ENCODE measurements at regions not wholly inside any gene's neighbourhood (a gene's known extent, or its start where the extent isn't known, plus 50 kb on each side); places are given as distances from the start of the nearest gene placed in this dataset.
A peak's percentile ranks its signal among the peaks of the same experiment; 100 is the strongest.

DNA sequence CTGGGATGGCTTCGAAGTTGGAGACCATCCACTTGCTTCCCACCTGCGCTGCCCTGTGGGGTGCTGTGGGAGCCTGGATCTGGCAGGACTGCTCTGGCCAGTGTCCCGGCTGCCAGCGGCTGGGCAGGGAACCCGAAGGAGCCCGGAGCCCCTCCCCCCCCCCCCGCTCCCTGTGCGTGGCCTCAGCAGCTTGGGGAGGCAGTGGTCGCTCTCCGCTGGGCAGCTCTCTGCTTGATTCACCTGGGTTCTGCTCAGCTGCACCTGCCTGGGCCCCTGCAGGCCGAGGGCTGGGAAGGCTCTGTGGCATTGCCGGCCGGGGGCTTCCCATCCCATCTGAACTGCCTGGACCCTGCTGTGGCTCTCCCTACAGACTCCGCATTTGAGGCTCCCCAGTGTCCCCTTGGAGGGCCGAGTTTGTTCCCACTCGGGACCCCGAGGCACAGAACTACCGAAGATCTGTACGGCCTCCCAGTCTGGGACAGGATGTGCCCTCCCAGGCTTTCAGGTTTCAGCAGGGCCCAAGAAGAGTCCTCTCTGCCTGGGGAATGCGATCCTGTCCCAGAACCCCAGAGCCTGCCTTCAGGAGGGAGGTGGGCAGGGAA, 525.1 kb downstream of the TCERG1L start:
- H3K4me3 ChIP-seq (ENCODE audit: insufficient read depth in 1 of 2, low read depth in 1 of 2, low read length in 2 of 2), result no peak overlapping the region
- no peak overlapping the region for H2BK5ac ChIP-seq (ENCODE audit: low read depth, low read length, poor library complexity, severe bottlenecking)
- H3K18ac ChIP-seq (ENCODE audit: low read depth in 1 of 2, low read length in 2 of 2), result no peak overlapping the region
- H3K4me2 ChIP-seq (ENCODE audit: low read length, poor library complexity, severe bottlenecking), result no peak overlapping the region
- no peak overlapping the region for H3K4ac ChIP-seq (ENCODE audit: low read depth in 1 of 2, low read length in 2 of 2)
- H2AK5ac ChIP-seq (ENCODE audit: low read length, severe bottlenecking), result no peak overlapping the region
- no peak overlapping the region for H2BK15ac ChIP-seq (ENCODE audit: low read depth, poor library complexity, severe bottlenecking)
- no peak overlapping the region for H3K14ac ChIP-seq (ENCODE audit: low read length in 2 of 2)
- H2BK120ac ChIP-seq (ENCODE audit: low read depth, low read length), result no peak overlapping the region
- H3K23ac ChIP-seq (ENCODE audit: low read length in 2 of 2), result no peak overlapping the region
- WGBS, result 83% methylated on average over 18 of the region's 20 CpGs
- H2AFZ ChIP-seq (ENCODE audit: low read depth, low read length), result no peak overlapping the region
- H4K8ac ChIP-seq (ENCODE audit: low read length), result no peak overlapping the region
- DNase-seq, result no peak
- no peaks in the 10 kb centered on the region for H3K9me3 ChIP-seq (ENCODE audit: control insufficient read depth, low read length)
- H2BK12ac ChIP-seq (ENCODE audit: low read length in 2 of 2), result no peak overlapping the region
- H4K91ac ChIP-seq (ENCODE audit: low read length), result no peak overlapping the region
- H3K27ac ChIP-seq (ENCODE audit: low read length, poor library complexity, severe bottlenecking), result no peak overlapping the region
- peaks cover 2% of the 10 kb centered on the region for H3K4me1 ChIP-seq (ENCODE audit: control insufficient read depth, insufficient read depth, low read depth, low read length)
- H3K27me3 ChIP-seq (ENCODE audit: control insufficient read depth in 1 of 2, insufficient read depth in 1 of 2, low read length in 2 of 2), result no peaks in the 10 kb centered on the region
- H3K9ac ChIP-seq (ENCODE audit: low read length), result no peak overlapping the region
- no peaks in the 10 kb centered on the region for H3K36me3 ChIP-seq (ENCODE audit: control insufficient read depth in 1 of 2, insufficient read depth in 2 of 2, low read depth in 1 of 2, low read length in 2 of 2)
- H3K79me1 ChIP-seq (replicated peaks; ENCODE audit: low read length, poor library complexity, severe bottlenecking), result no peaks in the 10 kb centered on the region

DNA sequence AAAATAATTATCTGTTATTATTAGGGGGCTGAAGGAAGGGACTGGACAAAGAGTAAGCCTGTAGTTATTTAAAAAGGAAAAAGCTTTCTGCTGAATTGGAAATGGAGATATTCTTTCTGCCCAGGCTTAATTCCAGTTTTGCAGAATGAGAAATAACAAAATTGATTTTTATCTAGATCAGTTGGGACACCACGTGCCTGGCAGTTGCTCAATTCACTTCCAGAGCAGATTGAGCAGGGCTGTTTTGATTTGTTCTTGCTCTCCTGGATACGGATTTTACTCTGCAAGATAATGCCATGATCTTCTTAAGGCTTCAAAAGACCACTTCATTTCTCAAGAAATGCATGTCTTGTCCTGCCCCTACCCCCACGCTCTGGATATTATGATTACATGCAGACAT, 524.3 kb downstream of the TCERG1L start:
- H3K79me1 ChIP-seq (replicated peaks; ENCODE audit: low read length, poor library complexity, severe bottlenecking), result no peaks in the 10 kb centered on the region
- H2BK15ac ChIP-seq (ENCODE audit: low read depth, poor library complexity, severe bottlenecking), result no peak overlapping the region
- H2BK120ac ChIP-seq (ENCODE audit: low read depth, low read length), result no peak overlapping the region
- H3K27me3 ChIP-seq (ENCODE audit: control insufficient read depth in 1 of 2, insufficient read depth in 1 of 2, low read length in 2 of 2), result no peaks in the 10 kb centered on the region
- H3K9me3 ChIP-seq (ENCODE audit: control insufficient read depth, low read length), result no peaks in the 10 kb centered on the region
- H4K8ac ChIP-seq (ENCODE audit: low read length), result no peak overlapping the region
- H4K91ac ChIP-seq (ENCODE audit: low read length), result no peak overlapping the region
- H2BK5ac ChIP-seq (ENCODE audit: low read depth, low read length, poor library complexity, severe bottlenecking), result no peak overlapping the region
- H2AK5ac ChIP-seq (ENCODE audit: low read length, severe bottlenecking), result no peak overlapping the region
- no peak overlapping the region for H3K23ac ChIP-seq (ENCODE audit: low read length in 2 of 2)
- no peak overlapping the region for H3K27ac ChIP-seq (ENCODE audit: low read length, poor library complexity, severe bottlenecking)
- H3K4ac ChIP-seq (ENCODE audit: low read depth in 1 of 2, low read length in 2 of 2), result no peak overlapping the region
- no peak overlapping the region for H2AFZ ChIP-seq (ENCODE audit: low read depth, low read length)
- peaks cover 2% of the 10 kb centered on the region for H3K4me1 ChIP-seq (ENCODE audit: control insufficient read depth, insufficient read depth, low read depth, low read length)
- no peak overlapping the region for H2BK12ac ChIP-seq (ENCODE audit: low read length in 2 of 2)
- H3K9ac ChIP-seq (ENCODE audit: low read length), result no peak overlapping the region
- no peak overlapping the region for H3K4me3 ChIP-seq (ENCODE audit: insufficient read depth in 1 of 2, low read depth in 1 of 2, low read length in 2 of 2)
- no peak overlapping the region for H3K4me2 ChIP-seq (ENCODE audit: low read length, poor library complexity, severe bottlenecking)
- WGBS, result 39% methylated on average over 2 of the region's 3 CpGs
- no peak for DNase-seq
- H3K36me3 ChIP-seq (ENCODE audit: control insufficient read depth in 1 of 2, insufficient read depth in 2 of 2, low read depth in 1 of 2, low read length in 2 of 2), result no peaks in the 10 kb centered on the region
- H3K18ac ChIP-seq (ENCODE audit: low read depth in 1 of 2, low read length in 2 of 2), result no peak overlapping the region
- no peak overlapping the region for H3K14ac ChIP-seq (ENCODE audit: low read length in 2 of 2)

DNA sequence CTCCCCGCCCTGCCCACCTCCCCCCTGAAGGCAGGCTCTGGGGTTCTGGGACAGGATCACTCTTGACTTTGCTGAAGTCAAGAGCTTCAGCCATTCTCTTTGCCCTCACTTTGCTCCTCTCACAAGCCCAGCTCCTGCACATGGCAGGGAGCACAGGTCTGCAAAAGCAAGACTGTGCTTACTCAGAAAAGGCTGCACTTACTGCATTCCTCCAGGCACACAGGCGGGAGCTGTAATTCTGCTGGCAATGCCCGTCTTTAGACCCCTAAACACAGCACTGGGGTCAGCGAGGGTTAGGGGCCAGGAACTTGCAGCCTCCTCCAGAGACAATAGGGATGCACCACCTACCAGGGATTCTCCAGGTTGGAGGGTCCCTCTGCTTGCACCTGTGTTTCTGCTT, 523.7 kb downstream of the TCERG1L start:
- no peaks in the 10 kb centered on the region for H3K9me3 ChIP-seq (ENCODE audit: control insufficient read depth, low read length)
- H2BK5ac ChIP-seq (ENCODE audit: low read depth, low read length, poor library complexity, severe bottlenecking), result no peak overlapping the region
- H3K36me3 ChIP-seq (ENCODE audit: control insufficient read depth in 1 of 2, insufficient read depth in 2 of 2, low read depth in 1 of 2, low read length in 2 of 2), result no peaks in the 10 kb centered on the region
- H2AK5ac ChIP-seq (ENCODE audit: low read length, severe bottlenecking), result no peak overlapping the region
- no peak overlapping the region for H2BK15ac ChIP-seq (ENCODE audit: low read depth, poor library complexity, severe bottlenecking)
- H3K18ac ChIP-seq (ENCODE audit: low read depth in 1 of 2, low read length in 2 of 2), result no peak overlapping the region
- no peak overlapping the region for H2BK12ac ChIP-seq (ENCODE audit: low read length in 2 of 2)
- no peaks in the 10 kb centered on the region for H3K27me3 ChIP-seq (ENCODE audit: control insufficient read depth in 1 of 2, insufficient read depth in 1 of 2, low read length in 2 of 2)
- no peak overlapping the region for H2BK120ac ChIP-seq (ENCODE audit: low read depth, low read length)
- H2AFZ ChIP-seq (ENCODE audit: low read depth, low read length), result no peak overlapping the region
- H3K14ac ChIP-seq (ENCODE audit: low read length in 2 of 2), result no peak overlapping the region
- H3K4me3 ChIP-seq (ENCODE audit: insufficient read depth in 1 of 2, low read depth in 1 of 2, low read length in 2 of 2), result no peak overlapping the region
- no peak overlapping the region for H3K4ac ChIP-seq (ENCODE audit: low read depth in 1 of 2, low read length in 2 of 2)
- no peak overlapping the region for H3K4me2 ChIP-seq (ENCODE audit: low read length, poor library complexity, severe bottlenecking)
- no peak overlapping the region for H3K23ac ChIP-seq (ENCODE audit: low read length in 2 of 2)
- H3K9ac ChIP-seq (ENCODE audit: low read length), result no peak overlapping the region
- H3K4me1 ChIP-seq (ENCODE audit: control insufficient read depth, insufficient read depth, low read depth, low read length), result peaks cover 2% of the 10 kb centered on the region
- peak overlapping the region; percentile 22 for H4K8ac ChIP-seq (ENCODE audit: low read length)
- no peaks in the 10 kb centered on the region for H3K79me1 ChIP-seq (replicated peaks; ENCODE audit: low read length, poor library complexity, severe bottlenecking)
- no peak overlapping the region for H4K91ac ChIP-seq (ENCODE audit: low read length)
- no peak for DNase-seq
- no peak overlapping the region for H3K27ac ChIP-seq (ENCODE audit: low read length, poor library complexity, severe bottlenecking)
- 56% methylated on average over 4 of the region's 4 CpGs for WGBS

DNA sequence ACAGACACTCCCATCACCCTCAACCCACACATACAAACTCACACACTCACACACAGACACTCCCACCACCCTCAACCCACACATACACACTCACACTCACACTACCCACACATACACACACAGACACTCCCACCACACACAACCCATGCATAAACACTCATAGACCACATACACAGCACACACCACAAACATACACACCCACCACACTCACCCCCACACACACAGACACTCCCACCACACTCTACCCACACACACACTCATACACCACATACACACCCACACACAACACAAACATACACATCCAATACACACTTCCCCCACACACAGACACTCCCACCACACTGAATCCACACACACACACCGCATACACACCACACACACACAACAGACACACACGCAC, 521.2 kb downstream of the TCERG1L start:
- Histone ChIP-seq H4K91ac (ENCODE audit: low read length) (peak overlapping the region; percentile 43), H3K9ac (ENCODE audit: low read length) (no peak overlapping the region), H2AK5ac (ENCODE audit: low read length, severe bottlenecking) (no peak overlapping the region), H4K8ac (ENCODE audit: low read length) (peak overlapping the region; percentile 42), H3K23ac (ENCODE audit: low read length in 2 of 2) (no peak overlapping the region), H2AFZ (ENCODE audit: low read depth, low read length) (no peak overlapping the region), H2BK5ac (ENCODE audit: low read depth, low read length, poor library complexity, severe bottlenecking) (no peak overlapping the region), H3K9me3 (ENCODE audit: control insufficient read depth, low read length) (no peaks in the 10 kb centered on the region), H3K4ac (ENCODE audit: low read depth in 1 of 2, low read length in 2 of 2) (no peak overlapping the region), H3K4me3 (ENCODE audit: insufficient read depth in 1 of 2, low read depth in 1 of 2, low read length in 2 of 2) (no peak overlapping the region), H2BK12ac (ENCODE audit: low read length in 2 of 2) (no peak overlapping the region), H2BK15ac (ENCODE audit: low read depth, poor library complexity, severe bottlenecking) (no peak overlapping the region), H3K4me2 (ENCODE audit: low read length, poor library complexity, severe bottlenecking) (no peak overlapping the region), H3K36me3 (ENCODE audit: control insufficient read depth in 1 of 2, insufficient read depth in 2 of 2, low read depth in 1 of 2, low read length in 2 of 2) (no peaks in the 10 kb centered on the region), H3K27me3 (ENCODE audit: control insufficient read depth in 1 of 2, insufficient read depth in 1 of 2, low read length in 2 of 2) (no peaks in the 10 kb centered on the region), H2BK120ac (ENCODE audit: low read depth, low read length) (no peak overlapping the region), H3K14ac (ENCODE audit: low read length in 2 of 2) (no peak overlapping the region), H3K79me1 (replicated peaks; ENCODE audit: low read length, poor library complexity, severe bottlenecking) (no peaks in the 10 kb centered on the region), H3K18ac (ENCODE audit: low read depth in 1 of 2, low read length in 2 of 2) (no peak overlapping the region), H3K4me1 (ENCODE audit: control insufficient read depth, insufficient read depth, low read depth, low read length) (no peaks in the 10 kb centered on the region), H3K27ac (ENCODE audit: low read length, poor library complexity, severe bottlenecking) (no peak overlapping the region)
- no peak for DNase-seq
- 27% methylated on average over 2 of the region's 2 CpGs for WGBS
